Activated CD8-positive, alpha-beta memory T cell treated with anti-CD3 and anti-CD28 coated beads, Interleukin-2, amount 10 ng/mL, durations not matched to agents 7 days and 5 days (primary cell): ENCODE measurements at regions not wholly inside any gene's neighbourhood (a gene's known extent, or its start where the extent isn't known, plus 50 kb on each side); places are given as distances from the start of the nearest gene placed in this dataset.

Experiments used
- ATAC-seq: fragments of 150-1000 bp; cut with Tn5 transposase; one replicate; pipeline ENCODE4 v1.10.0; 2021; ENCODE audit warnings: moderate library complexity
- CTCF ChIA-PET: fragments of 350-600 bp; sonication (Branson Sonifier 250); formaldehyde crosslinking; loops from one replicate; lab custom pipeline; 2021; ENCODE audit warnings: antibody characterized with exemption; lab: Charles Lee
- DNase-seq: peaks from one replicate; pipeline ENCODE4 v3.0.0-alpha.2; 2020
- H3K27ac Mint-ChIP-seq: one replicate; pipeline ENCODE4 v1.8.0; 2021; ENCODE audit warnings: mild to moderate bottlenecking, mixed read lengths
- H3K27me3 Mint-ChIP-seq: one replicate; pipeline ENCODE4 v1.8.0; 2021; ENCODE audit warnings: mixed read lengths
- H3K36me3 Mint-ChIP-seq: one replicate; pipeline ENCODE4 v1.8.0; 2021; ENCODE audit warnings: mild to moderate bottlenecking, mixed read lengths
- H3K4me1 Mint-ChIP-seq: one replicate; pipeline ENCODE4 v1.8.0; 2021; ENCODE audit warnings: mixed read lengths
- H3K4me3 Mint-ChIP-seq: one replicate; pipeline ENCODE4 v1.8.0; 2021; ENCODE audit warnings: mild to moderate bottlenecking, moderate library complexity, mixed read lengths
- H3K9me3 Mint-ChIP-seq: one replicate; pipeline ENCODE4 v1.8.0; 2022; ENCODE audit warnings: low read depth, mixed read lengths

DNA sequence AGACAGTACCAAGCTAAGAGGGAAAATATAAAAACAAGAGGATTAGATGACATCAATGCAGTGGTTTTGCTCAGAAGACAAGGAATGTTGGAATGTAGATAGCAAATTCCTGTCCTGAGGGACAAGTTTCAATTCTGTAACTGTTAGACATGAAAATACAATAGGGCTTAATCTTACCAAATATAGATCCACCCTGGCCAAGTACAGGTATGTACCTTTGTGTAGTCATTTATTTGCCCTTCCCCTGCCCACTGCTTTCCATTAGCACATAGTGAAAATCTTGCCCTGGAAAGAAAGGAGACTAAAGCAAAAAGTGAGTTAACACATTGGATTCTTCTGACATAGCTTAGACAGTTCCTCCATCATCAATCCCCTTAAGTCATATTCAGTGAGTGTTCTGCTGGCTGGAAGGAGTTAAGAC is 389.0 kb upstream of the THBS1 start:
- H3K4me1 Mint-ChIP-seq: no peaks in the 10 kb centered on the region
- CTCF ChIA-PET: no interaction called here
- H3K4me3 Mint-ChIP-seq: no peak overlapping the region
- no peak for DNase-seq
- no peaks in the 10 kb centered on the region for H3K36me3 Mint-ChIP-seq
- H3K27me3 Mint-ChIP-seq: peaks cover 22% of the 10 kb centered on the region
- H3K27ac Mint-ChIP-seq: no peak overlapping the region
- no peak for ATAC-seq
- no peaks in the 10 kb centered on the region for H3K9me3 Mint-ChIP-seq

DNA sequence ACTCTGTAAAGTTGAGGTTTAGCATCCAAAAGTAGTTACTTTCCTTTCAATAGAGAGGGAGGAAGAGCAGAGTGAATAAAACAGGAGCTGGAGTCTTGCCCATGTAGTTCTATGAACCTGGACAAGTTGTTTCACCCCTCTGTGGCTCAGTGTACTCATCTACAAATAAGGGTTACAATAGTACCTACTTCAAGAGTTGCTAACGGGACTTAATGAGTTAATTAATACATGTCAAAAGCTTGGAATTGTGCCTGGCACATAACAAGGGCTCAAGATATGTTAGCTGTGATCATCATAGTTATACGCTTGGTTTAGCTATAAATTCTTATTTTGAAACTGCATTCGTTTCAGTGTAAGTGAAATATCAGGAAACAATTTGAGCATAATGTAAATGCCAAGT is 388.5 kb upstream of the THBS1 start:
- ATAC-seq (no peak), DNase-seq (no peak)
- H3K36me3 Mint-ChIP-seq: no peaks in the 10 kb centered on the region
- no peaks in the 10 kb centered on the region for H3K4me1 Mint-ChIP-seq
- H3K27me3 Mint-ChIP-seq: peaks cover 22% of the 10 kb centered on the region
- H3K9me3 Mint-ChIP-seq: no peaks in the 10 kb centered on the region
- H3K4me3 Mint-ChIP-seq: no peak overlapping the region
- CTCF ChIA-PET: no interaction called here
- no peak overlapping the region for H3K27ac Mint-ChIP-seq

DNA sequence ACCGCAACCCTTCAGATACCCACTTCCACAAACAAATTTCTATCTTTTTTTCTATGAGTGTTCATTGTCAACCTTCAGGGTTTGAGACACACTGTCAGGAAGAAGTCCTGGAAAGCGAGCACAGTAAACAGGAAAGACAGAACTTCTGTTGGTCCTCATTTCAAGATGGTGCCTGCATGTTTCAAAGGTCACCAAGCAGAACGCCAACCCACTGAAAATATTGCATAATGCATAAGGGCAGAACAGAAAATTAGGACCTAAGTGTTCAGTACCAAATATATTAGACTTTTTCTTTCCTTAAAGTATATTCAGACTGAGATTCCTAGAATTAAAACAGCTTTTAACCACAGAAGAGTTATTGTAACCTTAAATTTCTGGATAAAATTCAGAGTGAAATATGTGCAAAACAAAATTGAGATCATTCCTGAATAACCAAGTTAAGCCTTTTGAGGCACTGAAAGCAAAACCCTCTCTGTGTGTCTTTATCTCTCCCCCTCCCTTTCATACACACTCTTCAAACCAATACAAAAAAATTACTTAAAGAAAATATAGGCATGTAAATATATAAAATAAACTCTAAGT is 387.8 kb upstream of the THBS1 start:
- no peaks in the 10 kb centered on the region for H3K4me1 Mint-ChIP-seq
- H3K36me3 Mint-ChIP-seq: no peaks in the 10 kb centered on the region
- H3K9me3 Mint-ChIP-seq: no peaks in the 10 kb centered on the region
- no peak for DNase-seq
- ATAC-seq: no peak
- no peak overlapping the region for H3K4me3 Mint-ChIP-seq
- CTCF ChIA-PET: no interaction called here
- H3K27ac Mint-ChIP-seq: no peak overlapping the region
- peaks cover 17% of the 10 kb centered on the region for H3K27me3 Mint-ChIP-seq

DNA sequence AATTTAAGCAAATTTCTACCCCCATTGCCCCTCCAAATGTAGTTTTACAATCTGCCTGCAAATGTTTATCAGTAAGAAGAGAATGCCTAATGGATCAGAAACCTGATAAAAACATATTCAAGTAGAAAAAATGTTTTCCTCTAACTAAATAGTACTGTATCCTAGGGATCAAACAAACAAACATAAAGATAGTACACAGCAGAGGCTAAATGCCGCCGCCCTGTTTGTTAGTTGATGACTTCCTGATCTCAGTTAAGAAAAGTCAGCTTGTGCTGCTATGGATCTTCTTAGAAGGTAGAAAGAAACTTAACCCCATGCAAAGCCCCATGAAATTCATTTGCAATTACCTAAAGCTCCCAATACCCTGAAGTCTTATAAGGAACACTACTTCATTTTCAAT is 387.3 kb upstream of the THBS1 start:
- Mint-ChIP-seq H3K27ac (no peak overlapping the region), H3K27me3 (peaks cover 16% of the 10 kb centered on the region), H3K36me3 (no peaks in the 10 kb centered on the region), H3K4me1 (no peaks in the 10 kb centered on the region), H3K4me3 (no peak overlapping the region), H3K9me3 (no peaks in the 10 kb centered on the region)
- no peak for DNase-seq
- no peak for ATAC-seq
- CTCF ChIA-PET: no interaction called here

DNA sequence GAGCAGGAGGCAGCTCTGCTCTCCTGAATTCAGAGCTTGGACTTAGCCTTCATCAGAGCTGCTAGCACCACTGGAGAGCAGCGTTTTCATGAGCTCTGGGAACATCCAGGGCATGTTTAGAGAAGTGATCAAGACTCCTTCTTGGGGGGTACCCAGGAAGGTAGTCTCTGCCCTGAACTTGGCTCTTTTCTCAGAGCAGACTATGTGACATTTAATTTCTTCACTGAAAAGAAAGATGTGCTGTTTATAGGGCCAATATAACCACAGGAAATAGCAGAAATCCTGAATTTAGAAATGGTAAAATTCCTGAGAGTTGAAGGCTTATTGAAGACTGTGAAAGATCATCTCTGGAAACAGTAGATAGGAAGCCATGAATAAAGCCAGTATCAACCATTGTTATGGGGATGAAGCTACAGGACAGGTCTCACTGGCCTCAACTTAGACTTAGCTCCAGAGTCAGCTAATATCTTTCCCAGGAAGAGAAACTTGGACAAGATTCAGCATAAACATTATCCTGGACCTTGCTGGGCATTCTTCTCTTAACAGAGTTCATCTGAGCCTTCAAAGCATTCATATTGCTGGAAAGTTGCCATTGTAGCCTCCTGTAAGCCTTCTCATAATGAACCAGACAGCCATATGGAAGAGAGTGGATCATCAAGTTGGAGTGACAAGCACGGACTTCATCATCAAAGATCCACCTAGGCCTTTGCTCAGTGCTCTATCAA is 386.6 kb upstream of the THBS1 start:
- DNase-seq: no peak
- CTCF ChIA-PET: no interaction called here
- Mint-ChIP-seq H3K36me3 (no peaks in the 10 kb centered on the region), H3K4me3 (no peak overlapping the region), H3K27ac (no peak overlapping the region), H3K4me1 (no peaks in the 10 kb centered on the region), H3K9me3 (no peaks in the 10 kb centered on the region), H3K27me3 (peaks cover 16% of the 10 kb centered on the region)
- ATAC-seq: no peak

DNA sequence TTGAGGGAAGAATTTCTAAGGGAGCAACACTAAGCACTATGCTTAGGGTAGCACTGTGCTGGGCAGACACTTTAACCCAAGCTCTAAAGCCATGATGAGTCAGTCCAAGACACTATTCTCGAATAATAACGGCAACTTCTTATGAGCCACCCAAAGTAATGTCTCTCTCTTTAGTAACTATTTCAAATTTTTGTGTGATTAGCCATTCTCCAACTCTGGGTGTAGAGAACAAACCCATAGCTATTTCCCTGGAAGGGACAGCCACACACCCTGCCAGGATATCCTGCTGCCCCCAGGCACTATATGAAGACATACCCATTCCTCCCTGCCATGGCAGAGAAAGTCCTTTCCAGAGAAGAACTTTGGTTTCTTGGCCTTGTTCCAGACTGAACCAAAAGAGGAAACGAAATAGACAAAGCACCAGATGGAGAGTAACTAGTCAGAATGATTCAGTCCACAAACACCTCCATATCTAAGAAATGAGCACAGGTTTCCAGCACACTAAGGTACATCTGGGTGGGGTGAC is 384.9 kb upstream of the THBS1 start:
- no peak for ATAC-seq
- no peak overlapping the region for H3K27ac Mint-ChIP-seq
- CTCF ChIA-PET: no interaction called here
- no peak overlapping the region for H3K4me3 Mint-ChIP-seq
- no peaks in the 10 kb centered on the region for H3K36me3 Mint-ChIP-seq
- no peak for DNase-seq
- H3K9me3 Mint-ChIP-seq: no peaks in the 10 kb centered on the region
- H3K4me1 Mint-ChIP-seq: no peaks in the 10 kb centered on the region
- H3K27me3 Mint-ChIP-seq: peaks cover 17% of the 10 kb centered on the region

DNA sequence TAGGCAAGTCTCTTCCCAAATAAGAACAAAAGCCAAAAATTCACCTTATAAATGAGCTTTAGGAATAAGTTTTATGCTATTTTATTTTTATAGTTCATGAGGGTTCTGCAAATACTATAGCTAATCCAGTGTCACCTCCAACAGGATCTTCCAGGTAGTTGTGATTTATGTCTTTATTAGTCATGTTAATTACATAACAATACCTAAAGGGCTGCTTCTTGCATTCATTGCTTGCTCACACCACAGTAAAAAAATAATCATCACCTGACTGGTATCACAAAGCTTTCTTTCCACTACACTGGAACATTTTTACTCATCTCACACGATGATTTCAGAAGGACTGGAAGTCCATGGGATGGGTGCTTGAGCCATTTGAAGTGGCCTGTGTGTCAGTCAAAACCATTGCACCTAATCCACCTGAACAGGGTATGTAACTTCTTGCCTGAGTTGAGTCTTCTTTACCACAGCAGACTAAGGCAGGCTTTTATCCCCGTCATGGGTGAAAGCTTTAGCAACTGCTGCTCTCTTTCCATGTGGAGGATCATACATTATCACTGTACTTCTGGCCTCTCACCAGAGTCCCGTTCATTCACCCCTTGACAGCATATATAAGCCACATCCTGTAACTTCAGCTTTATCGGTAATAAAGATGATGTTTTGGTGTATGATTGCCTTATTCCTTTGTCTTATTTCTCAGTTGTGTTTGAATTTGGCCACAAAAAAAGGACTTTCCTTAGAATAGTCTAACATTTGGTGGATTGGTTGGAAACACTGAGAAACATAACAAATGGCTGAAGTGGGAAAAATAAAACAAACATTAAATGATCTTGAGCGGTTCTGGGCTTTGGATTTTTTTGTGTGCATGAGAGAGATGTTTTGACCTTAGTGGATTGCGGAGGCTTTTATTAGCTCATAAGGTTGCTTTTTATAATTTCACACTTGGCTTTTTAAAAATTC is 382.6 kb upstream of the THBS1 start:
- Mint-ChIP-seq H3K4me1 (no peaks in the 10 kb centered on the region), H3K4me3 (no peak overlapping the region), H3K27me3 (peaks cover 21% of the 10 kb centered on the region), H3K9me3 (no peaks in the 10 kb centered on the region), H3K36me3 (no peaks in the 10 kb centered on the region), H3K27ac (no peak overlapping the region)
- CTCF ChIA-PET: interaction anchor here (0.8 to 1.2 kb wide), 2 partner anchors 10 to 382 kb away, joined by 3 read pairs; no protein-coding TSS in a partner anchor
- ATAC-seq: no peak
- no peak for DNase-seq

DNA sequence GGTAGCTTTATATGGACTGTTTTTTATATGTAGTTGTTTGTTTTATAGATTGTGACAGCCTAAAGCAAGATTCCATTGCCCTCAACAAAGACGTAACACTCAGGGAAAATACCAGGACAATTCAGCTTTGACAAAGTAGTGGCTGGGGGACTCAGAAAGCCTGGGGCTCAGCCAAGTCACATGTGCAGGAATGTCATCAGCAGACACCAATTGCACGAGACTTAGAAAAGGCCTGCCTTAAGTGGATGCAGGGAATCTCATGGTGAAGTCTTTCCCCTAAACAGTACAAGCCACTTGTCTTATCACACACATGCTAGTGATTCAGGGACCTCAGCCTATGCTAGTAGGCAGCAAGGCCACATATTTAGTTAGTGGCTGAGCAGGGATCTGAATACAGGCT is 381.8 kb upstream of the THBS1 start:
- CTCF ChIA-PET: no interaction called here
- Mint-ChIP-seq H3K4me1 (no peaks in the 10 kb centered on the region), H3K9me3 (no peaks in the 10 kb centered on the region), H3K4me3 (no peak overlapping the region), H3K27ac (no peak overlapping the region), H3K27me3 (peaks cover 20% of the 10 kb centered on the region), H3K36me3 (no peaks in the 10 kb centered on the region)
- ATAC-seq (no peak), DNase-seq (no peak)

DNA sequence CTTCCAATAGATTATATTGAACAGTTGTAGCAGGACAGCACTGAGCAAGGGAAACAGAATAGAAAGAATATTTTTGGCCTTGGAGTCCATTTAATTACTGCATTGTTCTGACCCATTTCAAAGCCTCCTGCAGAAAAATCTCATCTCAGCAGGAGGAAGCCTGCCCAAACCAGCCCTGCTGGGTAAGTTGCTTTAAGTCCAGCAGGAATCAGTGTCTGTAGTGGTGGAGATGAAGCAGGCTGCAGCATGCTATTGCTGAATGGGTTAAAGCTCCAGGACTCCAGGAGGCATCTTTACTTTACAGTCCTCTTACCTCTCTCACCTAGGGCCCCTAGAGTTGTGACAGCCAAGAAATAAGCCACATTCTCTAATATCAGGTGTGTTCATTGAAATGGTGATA is 380.3 kb upstream of the THBS1 start:
- DNase-seq (no peak), ATAC-seq (no peak)
- no peaks in the 10 kb centered on the region for H3K36me3 Mint-ChIP-seq
- peaks cover 26% of the 10 kb centered on the region for H3K27me3 Mint-ChIP-seq
- no peak overlapping the region for H3K27ac Mint-ChIP-seq
- H3K4me3 Mint-ChIP-seq: no peak overlapping the region
- no peaks in the 10 kb centered on the region for H3K9me3 Mint-ChIP-seq
- CTCF ChIA-PET: no interaction called here
- H3K4me1 Mint-ChIP-seq: no peaks in the 10 kb centered on the region

DNA sequence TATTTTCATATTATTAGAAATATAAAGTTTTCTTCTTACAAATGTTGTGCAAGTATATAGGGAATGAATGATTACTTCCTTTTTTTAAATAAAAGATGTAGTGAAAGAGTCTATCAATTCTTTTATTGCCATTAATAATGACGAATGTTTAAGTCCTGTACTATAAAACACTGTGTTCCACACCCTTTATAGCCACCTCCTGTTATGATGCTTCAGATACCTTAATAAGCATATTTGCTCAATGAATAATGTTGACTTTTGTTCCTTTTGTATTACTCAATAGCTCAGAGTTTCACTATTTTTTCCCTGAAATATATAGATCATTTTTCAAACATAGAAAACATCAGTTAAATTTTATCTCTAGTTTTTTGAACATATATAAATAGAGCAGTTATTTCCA is 378.2 kb upstream of the THBS1 start:
- CTCF ChIA-PET: no interaction called here
- no peak overlapping the region for H3K27ac Mint-ChIP-seq
- DNase-seq (no peak), ATAC-seq (no peak)
- no peaks in the 10 kb centered on the region for H3K36me3 Mint-ChIP-seq
- H3K4me1 Mint-ChIP-seq: no peaks in the 10 kb centered on the region
- no peaks in the 10 kb centered on the region for H3K9me3 Mint-ChIP-seq
- no peak overlapping the region for H3K4me3 Mint-ChIP-seq
- peaks cover 26% of the 10 kb centered on the region for H3K27me3 Mint-ChIP-seq

DNA sequence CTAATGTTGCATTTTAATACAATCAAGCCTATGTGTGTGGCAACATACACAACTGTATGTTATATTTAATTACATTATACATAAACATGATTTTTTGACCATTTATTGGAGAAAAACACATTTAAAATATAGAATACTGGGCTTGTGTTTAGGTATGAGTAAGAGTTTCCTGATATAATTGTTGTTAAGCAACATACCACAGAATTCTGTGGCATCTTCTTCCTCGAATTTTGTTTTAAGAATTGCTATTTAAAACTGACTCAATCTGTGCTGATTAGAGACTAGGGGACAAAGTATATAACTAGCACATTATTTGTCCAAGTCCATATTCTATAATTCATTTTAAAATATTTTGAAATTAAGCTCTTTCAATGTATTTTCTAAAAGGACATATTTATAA is 376.8 kb upstream of the THBS1 start:
- H3K36me3 Mint-ChIP-seq: no peaks in the 10 kb centered on the region
- no peak overlapping the region for H3K27ac Mint-ChIP-seq
- H3K4me1 Mint-ChIP-seq: no peaks in the 10 kb centered on the region
- H3K4me3 Mint-ChIP-seq: no peak overlapping the region
- peaks cover 26% of the 10 kb centered on the region for H3K27me3 Mint-ChIP-seq
- DNase-seq: no peak
- CTCF ChIA-PET: no interaction called here
- H3K9me3 Mint-ChIP-seq: no peaks in the 10 kb centered on the region
- ATAC-seq: no peak

DNA sequence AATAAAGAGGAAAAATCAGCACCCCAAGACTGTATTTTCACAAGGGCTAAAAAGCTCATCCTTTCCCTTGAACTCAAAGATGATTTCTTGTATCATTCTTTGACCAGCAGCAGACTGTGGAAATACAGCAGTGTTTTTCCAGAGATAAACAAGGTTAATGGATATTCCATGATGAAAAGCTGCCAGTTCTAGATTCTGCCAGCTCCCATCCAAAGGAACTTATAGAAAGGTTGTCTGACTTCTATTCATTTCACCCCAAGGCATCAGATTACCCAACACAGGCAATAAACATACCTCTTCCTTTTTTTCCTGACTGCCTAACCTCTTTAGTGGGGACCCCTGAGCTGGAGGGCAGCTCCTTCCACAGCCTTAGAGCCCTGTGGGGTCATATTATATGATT is 375.8 kb upstream of the THBS1 start:
- Mint-ChIP-seq H3K27ac (no peak overlapping the region), H3K4me1 (no peaks in the 10 kb centered on the region), H3K27me3 (peaks cover 24% of the 10 kb centered on the region), H3K9me3 (no peaks in the 10 kb centered on the region), H3K36me3 (no peaks in the 10 kb centered on the region), H3K4me3 (no peak overlapping the region)
- DNase-seq (no peak), ATAC-seq (no peak)
- CTCF ChIA-PET: no interaction called here

DNA sequence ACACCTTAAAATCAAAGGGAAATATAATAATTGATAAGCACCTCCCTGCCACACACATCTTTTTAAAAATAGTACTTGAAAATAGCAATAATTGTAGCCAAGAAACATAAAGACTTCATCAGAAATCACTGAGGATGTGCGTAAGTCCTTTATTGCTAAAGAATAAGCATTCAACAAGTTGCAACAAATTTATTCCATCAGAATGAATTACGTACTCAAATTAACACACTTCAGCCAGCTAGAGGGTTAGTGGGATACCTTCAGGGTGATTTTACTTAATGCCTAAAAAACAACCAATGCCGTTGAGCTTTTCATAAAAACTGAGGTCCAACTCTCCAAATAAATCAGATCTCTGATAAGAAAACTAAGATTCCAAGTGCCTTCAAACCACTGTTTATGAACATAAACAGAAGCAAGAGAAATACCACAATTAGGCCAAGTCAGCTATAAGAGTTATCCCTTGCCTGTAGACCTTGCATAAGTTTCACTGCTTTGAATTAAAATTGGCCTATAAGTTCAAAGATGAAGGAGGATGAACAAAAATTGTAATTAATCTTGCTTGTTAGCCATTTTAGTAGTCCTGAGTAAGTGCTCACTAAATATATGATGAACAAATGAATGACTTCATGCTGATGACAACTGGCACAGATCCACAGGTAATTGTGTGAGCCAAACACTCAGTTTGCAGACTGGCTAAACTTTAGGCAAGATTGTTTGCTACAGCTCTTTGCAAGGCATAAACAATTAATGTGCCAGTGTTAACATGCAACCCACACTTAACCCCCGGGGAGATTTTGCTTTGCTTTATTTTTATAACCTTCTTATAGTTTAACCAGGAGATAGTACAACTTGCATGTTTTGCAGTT is 375.1 kb upstream of the THBS1 start:
- Mint-ChIP-seq H3K36me3 (no peaks in the 10 kb centered on the region), H3K27me3 (peaks cover 20% of the 10 kb centered on the region), H3K27ac (no peak overlapping the region), H3K9me3 (no peaks in the 10 kb centered on the region), H3K4me1 (no peaks in the 10 kb centered on the region), H3K4me3 (no peak overlapping the region)
- CTCF ChIA-PET: no interaction called here
- ATAC-seq (no peak), DNase-seq (no peak)
